ENCODE measurements at regions not wholly inside any gene's neighbourhood (a gene's known extent, or its start where the extent isn't known, plus 50 kb on each side); places are given as distances from the start of the nearest gene placed in this dataset.

- H3K18ac ChIP-seq (ENCODE audit: insufficient read length, low read depth, low read length) = no peak overlapping the region
- no peak overlapping the region for H4K91ac ChIP-seq (ENCODE audit: insufficient read length, low read depth, low read length)
- no peak overlapping the region for H2BK12ac ChIP-seq (ENCODE audit: insufficient read length, low read depth, low read length)
- no peak overlapping the region for H3K14ac ChIP-seq (ENCODE audit: insufficient read depth, low read length)
- Mint-ChIP-seq H3K27ac (no peak overlapping the region), H3K36me3 (ENCODE audit: insufficient read depth in 1 of 3, low read depth in 3 of 3) (peaks cover 0 to 15% (median 6%) of the 10 kb centered on the region in 3 experiments; a peak in 3 of 7 replicates), H3K9me3 (peaks cover 0 to 2% of the 10 kb centered on the region in 2 experiments; a peak in 1 of 5 replicates), H3K4me3 (no peak overlapping the region), H3K27me3 (ENCODE audit: low read depth) (no peaks in the 10 kb centered on the region), H3K4me1 (peaks cover 20% of the 10 kb centered on the region in 2 experiments)
- H3K4ac ChIP-seq (ENCODE audit: low read depth, low read length) = no peak overlapping the region
- no peaks in the 10 kb centered on the region for H3K27me3 ChIP-seq (ENCODE audit: insufficient read depth, low read length)
- no peak overlapping the region for H2AK5ac ChIP-seq (ENCODE audit: insufficient read length, low read length)
- H3K23me2 ChIP-seq (ENCODE audit: insufficient read length, low read depth, low read length, poor library complexity, severe bottlenecking) = no peaks in the 10 kb centered on the region
- H3K23ac ChIP-seq (ENCODE audit: insufficient read length, low read depth, low read length) = no peak overlapping the region
- no peak overlapping the region for H2BK5ac ChIP-seq (ENCODE audit: insufficient read length, low read length)
- H3K9me3 ChIP-seq (ENCODE audit: control insufficient read depth, low read depth, low read length) = no peaks in the 10 kb centered on the region
- TF ChIP-seq CTCF (conservative IDR thresholded peaks at IDR 0.05) = no peak
- H4K5ac ChIP-seq (ENCODE audit: insufficient read length, low read depth, low read length) = no peak overlapping the region
- no peak overlapping the region for H3K9ac ChIP-seq (ENCODE audit: extremely low read depth, insufficient read length, low read length)
- WGBS (ENCODE audit: extremely low coverage, insufficient read length, low lambda C conversion rate) = no CpG with 5 or more reads among the region's 7 CpGs
- no peak overlapping the region for H2BK120ac ChIP-seq (ENCODE audit: low read depth, low read length, poor library complexity, severe bottlenecking)
- no peak overlapping the region for H3K4me2 ChIP-seq (ENCODE audit: insufficient read depth, insufficient read length, low read length)
- no peak overlapping the region for H4K8ac ChIP-seq (replicated peaks; ENCODE audit: insufficient read length, low read depth, low read length)
- H3K27ac ChIP-seq (ENCODE audit: insufficient read length, low read depth, low read length) = no peak overlapping the region
- no peak overlapping the region for H2AFZ ChIP-seq (ENCODE audit: low read length)
- H4K20me1 ChIP-seq (ENCODE audit: control insufficient read depth, insufficient read depth, insufficient read length) = no peaks in the 10 kb centered on the region
- H3K79me2 ChIP-seq (ENCODE audit: insufficient read depth, low read length) = no peaks in the 10 kb centered on the region
- no peak overlapping the region for H2BK15ac ChIP-seq (ENCODE audit: low read depth, low read length)
- no peaks in the 10 kb centered on the region for H3K79me1 ChIP-seq (ENCODE audit: insufficient read depth, low read depth, low read length, poor library complexity, severe bottlenecking)
- H3T11ph ChIP-seq (ENCODE audit: low read length) = no peak overlapping the region
- no peak overlapping the region for H3K56ac ChIP-seq (ENCODE audit: insufficient read length, low read depth, low read length)
- peaks cover 2% of the 10 kb centered on the region; the same call in 1 of the 2 replicates for H3K4me1 ChIP-seq (ENCODE audit: insufficient read depth, low read length)
- no peak for DNase-seq
- no peak overlapping the region for H2BK20ac ChIP-seq (ENCODE audit: low read depth, low read length, poor library complexity, severe bottlenecking)
Measured at GRCh38 chr10:2208106-2208505, 470.8 kb upstream of the ADARB2 start.
